ENCODE measurements at regions not wholly inside any gene's neighbourhood (a gene's known extent, or its start where the extent isn't known, plus 50 kb on each side); places are given as distances from the start of the nearest gene placed in this dataset.

- TF ChIP-seq EZH2phosphoT487 (IDR thresholded peaks at IDR 0.05; ENCODE audit: low read depth) (no peak), CTCF (IDR thresholded peaks at IDR 0.05; ENCODE audit: low read depth, low read length) (no peak)
- H3K9me3 ChIP-seq (ENCODE audit: insufficient read depth, low read length) = no peaks in the 10 kb centered on the region
Observed at GRCh38 chr9:88759364-88759763, 224.4 kb downstream of the NXNL2 start.

GRCh38 chr9:88766778-88767503, 224.3 kb upstream of the S1PR3 start:
- Histone ChIP-seq H3K36me3 (replicated peaks; ENCODE audit: low read depth, low read length) (no peaks in the 10 kb centered on the region), H2AFZ (ENCODE audit: low read depth, low read length) (no peak overlapping the region), H3K27me3 (ENCODE audit: low read depth, low read length) (0 out of 2 replicates have a peak, but pooled peaks cover 4% of the 10 kb centered on the region), H3K4me3 (ENCODE audit: low read length) (no peak overlapping the region), H3K9me3 (ENCODE audit: insufficient read depth, low read length) (no peaks in the 10 kb centered on the region), H3K9ac (ENCODE audit: low read length) (no peak overlapping the region), H3K27ac (ENCODE audit: low read length) (no peak overlapping the region), H3K79me2 (ENCODE audit: low read length) (no peaks in the 10 kb centered on the region), H4K20me1 (ENCODE audit: insufficient read depth, low read length) (no peaks in the 10 kb centered on the region), H3K4me2 (ENCODE audit: low read length) (no peak overlapping the region), H3K4me1 (ENCODE audit: low read length) (no peaks in the 10 kb centered on the region)
- TF ChIP-seq CTCF (IDR thresholded peaks at IDR 0.05; ENCODE audit: low read depth, low read length) (no peak), EZH2phosphoT487 (IDR thresholded peaks at IDR 0.05; ENCODE audit: low read depth) (no peak)

More at GRCh38 chr9:88759364-88759763, 224.4 kb downstream of the NXNL2 start:
- no peaks in the 10 kb centered on the region for H3K27me3 ChIP-seq (ENCODE audit: low read depth, low read length)
- H3K4me1 ChIP-seq (ENCODE audit: low read length) = no peaks in the 10 kb centered on the region
- H3K4me3 ChIP-seq (ENCODE audit: low read length) = no peak overlapping the region
- H3K9ac ChIP-seq (ENCODE audit: low read length) = no peak overlapping the region
- H3K36me3 ChIP-seq (replicated peaks; ENCODE audit: low read depth, low read length) = no peaks in the 10 kb centered on the region
- no peaks in the 10 kb centered on the region for H4K20me1 ChIP-seq (ENCODE audit: insufficient read depth, low read length)
- no peak overlapping the region for H3K27ac ChIP-seq (ENCODE audit: low read length)
- H3K79me2 ChIP-seq (ENCODE audit: low read length) = no peaks in the 10 kb centered on the region
- H3K4me2 ChIP-seq (ENCODE audit: low read length) = no peak overlapping the region
- no peak overlapping the region for H2AFZ ChIP-seq (ENCODE audit: low read depth, low read length)

GRCh38 chr9:88767504-88767790, 223.8 kb upstream of the S1PR3 start:
- TF ChIP-seq EZH2phosphoT487 (IDR thresholded peaks at IDR 0.05; ENCODE audit: low read depth) (no peak), CTCF (IDR thresholded peaks at IDR 0.05; ENCODE audit: low read depth, low read length) (no peak)
- Histone ChIP-seq H3K4me1 (ENCODE audit: low read length) (no peaks in the 10 kb centered on the region), H2AFZ (ENCODE audit: low read depth, low read length) (no peak overlapping the region), H3K4me3 (ENCODE audit: low read length) (no peak overlapping the region), H4K20me1 (ENCODE audit: insufficient read depth, low read length) (no peaks in the 10 kb centered on the region), H3K27me3 (ENCODE audit: low read depth, low read length) (0 out of 2 replicates have a peak, but pooled peaks cover 4% of the 10 kb centered on the region), H3K9me3 (ENCODE audit: insufficient read depth, low read length) (no peaks in the 10 kb centered on the region), H3K79me2 (ENCODE audit: low read length) (no peaks in the 10 kb centered on the region), H3K9ac (ENCODE audit: low read length) (no peak overlapping the region), H3K27ac (ENCODE audit: low read length) (no peak overlapping the region), H3K36me3 (replicated peaks; ENCODE audit: low read depth, low read length) (no peaks in the 10 kb centered on the region), H3K4me2 (ENCODE audit: low read length) (no peak overlapping the region)

- TF ChIP-seq EZH2phosphoT487 (IDR thresholded peaks at IDR 0.05; ENCODE audit: low read depth) = no peak
- no peak for TF ChIP-seq CTCF (IDR thresholded peaks at IDR 0.05; ENCODE audit: low read depth, low read length)
- no peak overlapping the region for H3K27ac ChIP-seq (ENCODE audit: low read length)
- H3K4me3 ChIP-seq (ENCODE audit: low read length) = no peak overlapping the region
- no peak overlapping the region for H3K4me2 ChIP-seq (ENCODE audit: low read length)
- H3K9me3 ChIP-seq (ENCODE audit: insufficient read depth, low read length) = no peaks in the 10 kb centered on the region
- no peaks in the 10 kb centered on the region for H3K79me2 ChIP-seq (ENCODE audit: low read length)
- H2AFZ ChIP-seq (ENCODE audit: low read depth, low read length) = no peak overlapping the region
- no peak overlapping the region for H3K9ac ChIP-seq (ENCODE audit: low read length)
- H3K27me3 ChIP-seq (ENCODE audit: low read depth, low read length) = 0 out of 2 replicates have a peak, but pooled peaks cover 12% of the 10 kb centered on the region
- H3K4me1 ChIP-seq (ENCODE audit: low read length) = no peaks in the 10 kb centered on the region
- H3K36me3 ChIP-seq (replicated peaks; ENCODE audit: low read depth, low read length) = no peaks in the 10 kb centered on the region
- H4K20me1 ChIP-seq (ENCODE audit: insufficient read depth, low read length) = no peaks in the 10 kb centered on the region
Observed at GRCh38 chr9:88772575-88772974, 218.7 kb upstream of the S1PR3 start.
